A549 (cell line): ENCODE measurements at regions not wholly inside any gene's neighbourhood (a gene's known extent, or its start where the extent isn't known, plus 50 kb on each side); places are given as distances from the start of the nearest gene placed in this dataset.
A peak's percentile ranks its signal among the peaks of the same experiment; 100 is the strongest.

Experiments
- ATAC-seq, 2 experiments: fragments of 200-7000 bp in 1 of 2; fragments of >200 bp in 1 of 2; cut with Nextera tagmentation in 1 of 2; cut with Tn5 transposase in 1 of 2; 3 replicates each; pipeline versions ENCODE4 v1.8.0 to v1.9.1; 2018 to 2020; ENCODE audit warnings: mild to moderate bottlenecking in 1 of 2, moderate library complexity in 1 of 2
- CTCF ChIA-PET: fragments of 300-600 bp; sonication (Branson Sonifier 250); formaldehyde crosslinking; extraction: SDS; loops from one replicate; lab custom pipeline; 2021; ENCODE audit warnings: antibody characterized with exemption, inconsistent platforms; lab: Yijun Ruan, JAX
- POLR2A ChIA-PET: fragments of 350-600 bp; formaldehyde crosslinking; extraction: SDS; loops from one replicate; lab custom pipeline; 2021; ENCODE audit warnings: antibody characterized with exemption, inconsistent platforms; lab: Yijun Ruan, JAX
- DNase-seq, 2 experiments: peaks; one replicate each; pipeline versions ENCODE4 v3.0.0 to v3.0.0-alpha.2; 2011 to 2016; ENCODE audit warnings: low read depth in 1 of 2, low spot score in 1 of 2
- FAIRE-seq: peaks from 2 replicates; lab custom pipeline; 2011; peaks lifted over from hg19 to GRCh38; lab: Jason Lieb, UNC
- H3K27ac ChIP-seq, 2 experiments: fragments of >200 bp; sonication (Bioruptor Twin); formaldehyde crosslinking; 3 replicates each; pipeline ENCODE4 v1.5.1; 2016 to 2017
- H3K4me1 ChIP-seq: fragments of >200 bp; sonication (Bioruptor Twin); formaldehyde crosslinking; 3 replicates; pipeline ENCODE4 v1.6.1; 2016
- H3K4me2 ChIP-seq: fragments of >200 bp; sonication (Bioruptor Twin); formaldehyde crosslinking; 3 replicates; pipeline ENCODE4 v1.6.1; 2016
- H3K4me3 ChIP-seq: fragments of >200 bp; sonication (Bioruptor Twin); formaldehyde crosslinking; 3 replicates; pipeline ENCODE4 v1.5.1; 2016
- H3K9me3 ChIP-seq: fragments of >200 bp; sonication (Bioruptor Twin); formaldehyde crosslinking; 3 replicates; pipeline ENCODE4 v1.6.1; 2016
- ATOH8 ChIP-seq: fragments of 250-450 bp; sonication (Bioruptor Pico); IDR thresholded peaks from 2 replicates; pipeline ENCODE4 v1.5.0; 2020; ENCODE audit warnings: low read depth, mild to moderate bottlenecking, moderate library complexity
- BHLHE40 ChIP-seq: IDR thresholded peaks from 2 replicates; pipeline ENCODE4 v1.6.1; 2012; ENCODE audit warnings: low read depth, low read length, inconsistent platforms
- CHD4 ChIP-seq: fragments of 200-600 bp; sonication (generic); IDR thresholded peaks from 2 replicates; pipeline ENCODE4 v1.6.1; 2016; ENCODE audit warnings: antibody characterized with exemption, mild to moderate bottlenecking, borderline replicate concordance
- CTCF ChIP-seq: fragments of >200 bp; sonication (Bioruptor Twin); formaldehyde crosslinking; IDR thresholded peaks from 3 replicates; pipeline ENCODE4 v1.5.1; 2016
- E2F6 ChIP-seq: IDR thresholded peaks from 2 replicates; pipeline ENCODE4 v1.6.1; 2012; ENCODE audit warnings: low read depth, borderline replicate concordance
- EHMT2 ChIP-seq: fragments of 200-600 bp; sonication (generic); IDR thresholded peaks from 2 replicates; pipeline ENCODE4 v1.6.1; 2016; ENCODE audit warnings: antibody characterized with exemption, low read depth, mild to moderate bottlenecking, moderate library complexity
- FOSL2 ChIP-seq, 2 experiments: fragments of 450-650 bp in 1 of 2; fragments of >200 bp in 1 of 2; sonication (Bioruptor Twin) in 1 of 2; formaldehyde crosslinking; IDR thresholded peaks; 2 replicates each; pipeline versions ENCODE4 v1.5.0 to v1.6.1; 2016 to 2020; ENCODE audit warnings: mild to moderate bottlenecking in 1 of 2, moderate library complexity in 1 of 2
- GATA3 ChIP-seq: IDR thresholded peaks from 2 replicates; pipeline ENCODE4 v1.6.1; 2012; ENCODE audit warnings: borderline replicate concordance
- HES2 ChIP-seq: fragments of >200 bp; sonication (Bioruptor Twin); formaldehyde crosslinking; IDR thresholded peaks from 2 replicates; pipeline ENCODE4 v1.6.1; 2016
- HEYL ChIP-seq: fragments of 250-450 bp; sonication (Bioruptor Pico); IDR thresholded peaks from 2 replicates; pipeline ENCODE4 v1.8.0; 2021; ENCODE audit warnings: mild to moderate bottlenecking, moderate library complexity
- HOXA7 ChIP-seq: fragments of 250-450 bp; sonication (Bioruptor Pico); IDR thresholded peaks from 2 replicates; pipeline ENCODE4 v1.5.0; 2020; ENCODE audit warnings: mild to moderate bottlenecking, moderate library complexity
- HOXB13 ChIP-seq: fragments of 250-450 bp; sonication (Bioruptor Pico); IDR thresholded peaks from 2 replicates; pipeline ENCODE4 v1.5.0; 2020; ENCODE audit warnings: low read depth, mild to moderate bottlenecking, moderate library complexity
- JUNB ChIP-seq: fragments of >200 bp; sonication (Bioruptor Twin); formaldehyde crosslinking; IDR thresholded peaks from 2 replicates; pipeline ENCODE4 v1.6.1; 2016
- KDM1A ChIP-seq: fragments of 200-600 bp; sonication (generic); IDR thresholded peaks from 2 replicates; pipeline ENCODE4 v1.6.1; 2016; ENCODE audit warnings: low read depth, mild to moderate bottlenecking
- KDM5A ChIP-seq: fragments of 200-600 bp; sonication (generic); IDR thresholded peaks from 2 replicates; pipeline ENCODE4 v1.6.1; 2016; ENCODE audit warnings: antibody characterized with exemption, mild to moderate bottlenecking
- MAX ChIP-seq: IDR thresholded peaks from 2 replicates; pipeline ENCODE4 v1.6.1; 2012
- NFE2L2 ChIP-seq: fragments of 150-350 bp; conservative IDR thresholded peaks from 2 replicates; pipeline ENCODE4 v1.6.1; 2014; ENCODE audit warnings: low read length
- NR3C1 ChIP-seq: fragments of >200 bp; sonication (Bioruptor Twin); formaldehyde crosslinking; IDR thresholded peaks from 3 replicates; pipeline ENCODE4 v1.6.1; 2017
- PBX3 ChIP-seq: IDR thresholded peaks from 2 replicates; pipeline ENCODE4 v1.6.1; 2012
- RAD21 ChIP-seq, 2 experiments: fragments of >200 bp in 1 of 2; sonication (Bioruptor Twin) in 1 of 2; formaldehyde crosslinking in 1 of 2; IDR thresholded peaks in 1 of 2; conservative IDR thresholded peaks in 1 of 2; 2 replicates in 1 of 2; 3 replicates in 1 of 2; pipeline ENCODE4 v1.6.1; 2012 to 2018; ENCODE audit warnings: inconsistent platforms in 1 of 2
- REST ChIP-seq: fragments of 200-600 bp; sonication (generic); IDR thresholded peaks from 2 replicates; pipeline ENCODE4 v1.6.1; 2016; ENCODE audit warnings: antibody characterized with exemption, mild to moderate bottlenecking, moderate library complexity
- SMC3 ChIP-seq: fragments of >200 bp; sonication (Bioruptor Twin); formaldehyde crosslinking; IDR thresholded peaks from 3 replicates; pipeline ENCODE4 v1.6.1; 2018; ENCODE audit warnings: inconsistent platforms
- SREBF2 ChIP-seq: fragments of 450-650 bp; IDR thresholded peaks from 2 replicates; pipeline ENCODE4 v1.6.1; 2014; ENCODE audit warnings: mild to moderate bottlenecking, moderate library complexity
- TFCP2L1 ChIP-seq: fragments of 250-450 bp; sonication (Bioruptor Pico); IDR thresholded peaks from 2 replicates; pipeline ENCODE4 v1.5.0; 2021; ENCODE audit warnings: mild to moderate bottlenecking
- ZC3H11A ChIP-seq: fragments of 450-650 bp; IDR thresholded peaks from 2 replicates; pipeline ENCODE4 v1.6.1; 2014; ENCODE audit warnings: antibody characterized with exemption, mild to moderate bottlenecking
- WGBS: methylation state at CpG from one replicate; pipeline ENCODE4 v1.1.6; 2017; ENCODE audit errors: missing lambda C conversion rate; 5-methylcytosine and 5-hydroxymethylcytosine counted together

- WGBS = 2% methylated on average over 3 of the region's 3 CpGs
- DNase-seq (peak; percentile 13 to 74), FAIRE-seq (no peak), ATAC-seq (peak; percentile 83 to 95; a peak in 5 of 6 replicates)
- Histone ChIP-seq H3K4me2 (peak overlapping the region; percentile 58), H3K4me1 (peaks cover 26% of the 10 kb centered on the region), H3K27ac (peak overlapping the region; percentile 71 to 82; a peak in 5 of 6 replicates), H3K9me3 (no peaks in the 10 kb centered on the region), H3K4me3 (no peak overlapping the region)
- ChIA-PET POLR2A (no interaction called here), CTCF (no interaction called here)
- peak; percentile 67 for TF ChIP-seq FOSL2 (IDR thresholded peaks at IDR 0.05)
- peak; percentile 88 for TF ChIP-seq FOSL2 (CRISPR knock-in tag; IDR thresholded peaks at IDR 0.05)
- no peak for TF ChIP-seq HEYL (CRISPR knock-in tag)
- TF ChIP-seq JUNB = peak; percentile 56
Measured at GRCh38 chr4:38189445-38189844, 229.2 kb downstream of the PTTG2 start.

GRCh38 chr4:38190717-38191178, 230.6 kb downstream of the PTTG2 start:
- Histone ChIP-seq H3K4me2 (peak overlapping the region; percentile 21; the same call in 1 of the 3 replicates), H3K27ac (peak overlapping the region in 1 of 2 experiments; percentile 65; a peak in 3 of 6 replicates), H3K9me3 (no peaks in the 10 kb centered on the region), H3K4me3 (no peak overlapping the region), H3K4me1 (peaks cover 26% of the 10 kb centered on the region)
- CTCF ChIA-PET = no interaction called here
- POLR2A ChIA-PET = no interaction called here
- ATAC-seq = no peak
- TF ChIP-seq CHD4 (no peak), HEYL (CRISPR knock-in tag) (no peak), KDM5A (no peak), GATA3 (no peak), ZC3H11A (no peak), REST (no peak), HES2 (no peak)
- FAIRE-seq = no peak
- DNase-seq = no peak
- WGBS = 50% methylated on average over 4 of the region's 4 CpGs

GRCh38 chr4:38192516-38192915, 232.3 kb downstream of the PTTG2 start:
- Histone ChIP-seq H3K4me3 (no peak overlapping the region), H3K9me3 (no peaks in the 10 kb centered on the region), H3K27ac (no peak overlapping the region), H3K4me1 (peaks cover 26% of the 10 kb centered on the region), H3K4me2 (no peak overlapping the region)
- no peak for DNase-seq
- ChIA-PET CTCF (interaction anchor here (0.9 to 1.6 kb wide), 3 partner anchors 13 to 536 kb away, joined by 3 to 5 read pairs (median 5); no protein-coding TSS in a partner anchor), POLR2A (no interaction called here)
- 64% methylated on average over 3 of the region's 3 CpGs for WGBS
- TF ChIP-seq EHMT2 (no peak), RAD21 (conservative IDR thresholded peaks at IDR 0.05 in 1 of 2, IDR thresholded peaks at IDR 0.05 in 1 of 2) (no peak), FOSL2 (IDR thresholded peaks at IDR 0.05) (no peak), FOSL2 (CRISPR knock-in tag; IDR thresholded peaks at IDR 0.05) (no peak), ATOH8 (CRISPR knock-in tag) (no peak), CTCF (no peak), HEYL (CRISPR knock-in tag) (no peak), MAX (no peak), NR3C1 (no peak), PBX3 (no peak), HOXA7 (CRISPR knock-in tag) (no peak), SREBF2 (no peak), BHLHE40 (no peak), KDM5A (no peak), TFCP2L1 (CRISPR knock-in tag) (no peak), SMC3 (no peak), HOXB13 (CRISPR knock-in tag) (no peak), NFE2L2 (no peak), KDM1A (no peak), E2F6 (no peak)
- no peak for FAIRE-seq
- no peak for ATAC-seq
